ENCODE measurements at regions not wholly inside any gene's neighbourhood (a gene's known extent, or its start where the extent isn't known, plus 50 kb on each side); places are given as distances from the start of the nearest gene placed in this dataset.

DNA sequence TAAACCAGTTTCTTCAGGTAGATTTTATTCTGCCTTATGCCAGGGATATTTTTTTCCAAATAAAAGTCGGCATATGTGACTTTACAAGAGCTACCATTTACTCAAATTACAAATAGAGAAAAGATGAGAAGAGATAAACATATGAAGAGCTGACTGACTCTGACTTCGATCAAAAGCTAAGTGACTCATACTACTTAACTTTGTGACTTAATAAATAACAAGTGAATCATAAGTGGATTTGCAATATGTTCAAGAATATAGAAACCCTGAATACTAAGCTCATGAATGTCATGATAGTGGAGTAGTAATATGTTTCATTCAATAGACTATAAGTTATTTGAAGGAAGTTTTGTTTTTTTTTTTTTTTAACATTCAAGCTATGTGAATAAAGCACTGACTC, 130.5 kb upstream of the ANO3 start:
- no peak for DNase-seq

DNA sequence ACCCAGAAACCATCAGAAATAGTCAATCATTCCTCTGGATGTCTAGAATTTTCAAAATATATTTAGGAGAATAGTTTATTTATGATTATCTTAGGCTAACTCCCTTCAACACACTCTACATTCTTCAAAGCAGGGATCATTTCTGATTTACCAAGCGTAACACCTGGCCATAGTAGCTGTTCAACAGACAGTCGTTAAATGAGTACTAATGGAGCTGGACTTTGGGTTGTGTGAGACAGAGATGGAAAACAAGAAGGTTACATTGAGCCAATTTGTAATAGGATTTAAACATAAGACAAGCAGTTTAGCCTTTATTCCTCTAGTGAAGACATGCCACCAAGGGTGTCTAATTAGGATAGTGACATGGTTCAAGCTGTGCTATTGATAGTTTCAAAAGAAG, 129.2 kb upstream of the ANO3 start:
- DNase-seq: no peak

DNA sequence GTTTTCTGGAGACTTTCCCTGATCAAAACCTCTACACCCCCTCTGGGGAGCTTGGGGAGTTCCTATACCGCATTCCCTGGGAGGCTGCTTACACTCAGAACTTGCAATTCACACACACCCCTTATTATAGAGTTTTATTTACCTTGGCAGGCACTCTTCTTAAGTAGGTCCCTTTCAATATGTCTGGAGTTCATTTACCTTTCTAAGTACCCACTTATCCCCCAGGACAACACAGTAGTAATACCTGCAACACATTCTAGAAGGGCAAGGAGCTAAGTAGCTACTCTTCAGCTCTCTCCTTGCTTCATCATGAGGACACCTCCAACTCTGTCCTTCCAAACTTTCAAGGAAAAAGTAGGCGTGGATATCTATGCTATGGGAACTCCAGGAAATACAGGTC, 127.8 kb upstream of the ANO3 start:
- no peak for DNase-seq

DNA sequence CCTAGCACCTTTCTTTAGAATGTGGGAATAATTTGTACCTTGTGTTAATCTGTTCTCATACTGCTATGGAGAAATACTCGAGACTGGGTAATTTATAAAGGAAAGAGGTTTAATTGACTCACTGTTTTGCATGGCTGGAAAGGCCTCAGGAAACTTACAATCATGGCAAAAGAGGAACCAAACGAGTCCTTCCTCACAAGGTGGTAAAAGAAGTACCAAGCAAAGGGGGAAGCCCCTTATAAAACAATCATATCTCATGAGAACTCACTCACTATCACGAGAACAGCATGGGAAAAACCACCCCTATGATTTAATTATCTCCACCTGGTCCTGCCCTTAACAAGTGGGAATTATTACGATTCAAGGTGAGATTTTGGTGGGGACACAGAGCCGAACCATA, 127.1 kb upstream of the ANO3 start:
- DNase-seq: no peak

DNA sequence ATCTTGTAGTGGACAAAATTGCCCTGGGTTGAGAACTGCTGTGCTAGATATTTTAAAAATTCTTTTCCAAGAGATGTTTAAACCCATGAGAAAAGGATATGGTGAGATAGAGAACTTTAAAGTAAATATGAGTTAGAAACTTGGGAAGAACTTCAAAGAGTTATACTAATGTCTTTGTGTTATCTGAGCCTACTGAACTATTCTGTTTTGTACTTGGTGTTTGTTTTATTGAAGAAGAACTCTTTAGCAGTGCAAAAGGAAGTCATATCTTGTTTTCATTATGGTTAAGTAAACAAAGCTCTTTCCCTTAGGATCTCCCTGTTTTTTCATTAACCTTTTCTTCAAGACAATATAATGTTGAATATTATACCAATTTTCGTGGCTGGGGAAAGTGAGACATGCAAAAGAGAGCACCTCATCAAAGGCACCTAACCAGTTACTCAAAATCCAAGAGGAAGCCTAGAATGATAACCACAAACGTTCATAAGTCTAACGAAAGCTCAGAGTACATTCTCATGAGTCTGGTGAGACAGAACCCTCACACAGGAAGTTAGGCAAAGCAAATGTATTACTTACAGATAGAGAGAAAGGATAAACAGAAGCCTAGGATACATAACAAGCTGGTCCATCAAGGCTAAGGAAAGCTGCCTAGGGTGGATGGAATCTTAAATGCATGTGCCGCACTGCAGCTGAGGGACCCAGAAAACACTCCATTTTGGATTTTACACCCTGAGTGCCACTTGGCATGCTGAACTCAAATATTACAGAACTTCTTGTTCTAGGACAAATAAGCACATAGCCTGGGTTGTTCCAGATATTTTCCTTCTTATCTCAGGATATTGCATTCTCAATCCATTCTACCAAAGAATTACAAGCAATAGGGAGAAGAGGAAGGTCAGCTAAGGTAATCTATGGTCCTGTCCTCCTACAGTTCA, 112.5 kb upstream of the ANO3 start:
- DNase-seq: no peak

DNA sequence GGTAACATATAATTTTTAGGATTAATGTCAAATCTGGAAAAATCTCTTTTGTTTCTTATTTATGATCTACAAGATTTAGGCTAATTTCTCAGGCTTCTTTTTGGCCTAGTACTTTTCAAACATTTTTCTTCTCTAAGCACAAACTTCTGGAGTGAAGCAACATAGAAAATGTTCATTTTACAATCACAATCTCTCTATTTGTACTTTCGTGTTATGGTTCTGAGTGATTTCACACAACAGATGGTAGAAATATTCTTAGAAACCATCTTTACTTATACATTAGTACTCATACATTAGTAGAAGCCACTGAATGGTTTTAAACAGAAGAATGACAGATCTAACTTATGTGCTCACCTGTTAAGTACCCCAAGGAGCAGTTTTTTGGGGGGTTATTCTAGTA, 106.3 kb upstream of the ANO3 start:
- DNase-seq: no peak

DNA sequence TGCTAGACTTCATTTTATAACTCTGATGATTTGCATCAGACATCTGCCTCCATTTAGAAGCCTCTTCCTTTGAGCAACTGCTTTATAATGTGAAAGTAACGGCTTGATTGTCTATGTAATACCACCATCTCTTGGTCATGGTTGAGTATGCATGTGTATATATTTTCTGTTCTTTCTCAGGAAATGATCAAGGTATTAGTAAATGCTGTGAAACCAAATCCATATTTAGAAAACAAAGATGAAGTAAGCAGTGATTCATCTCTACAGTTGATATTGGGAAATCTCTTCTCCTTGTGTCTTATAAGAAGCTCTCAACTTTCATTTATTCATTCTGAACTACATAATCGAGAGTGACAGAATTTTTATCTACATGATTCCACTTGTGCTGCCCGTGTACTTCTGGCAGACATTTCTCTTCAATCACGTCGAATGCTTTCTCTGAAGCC, 104.6 kb upstream of the ANO3 start:
- peak; percentile 61 for DNase-seq

DNA sequence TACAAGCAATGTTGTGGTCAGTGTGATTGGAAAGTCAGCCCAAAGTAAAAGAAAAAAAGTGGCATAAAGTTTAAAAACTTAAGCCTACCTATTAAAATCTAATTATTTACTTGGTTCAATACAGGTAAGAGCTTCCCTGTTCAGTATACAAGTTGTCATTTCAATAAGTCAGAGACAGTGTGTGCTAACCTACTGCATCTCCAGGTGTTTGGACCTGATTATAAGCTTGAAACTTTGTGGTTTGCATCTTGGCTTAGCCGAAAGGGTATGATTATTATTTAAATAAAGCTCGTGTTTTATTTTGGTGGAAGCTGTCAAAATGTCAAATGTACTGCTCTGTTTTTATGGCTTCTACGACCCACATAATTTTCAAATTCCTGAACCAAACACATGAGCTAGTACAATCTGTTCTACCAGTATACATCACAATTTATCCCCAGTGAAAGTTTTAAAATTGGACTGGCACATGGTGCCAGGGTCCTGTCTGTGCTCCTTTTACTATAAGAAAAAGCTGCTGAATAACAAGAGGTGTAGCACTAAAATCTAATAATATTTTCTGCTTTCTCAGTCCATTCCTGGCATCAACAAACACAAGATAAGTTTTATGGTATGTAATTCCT, 103.9 kb upstream of the ANO3 start:
- DNase-seq: no peak

DNA sequence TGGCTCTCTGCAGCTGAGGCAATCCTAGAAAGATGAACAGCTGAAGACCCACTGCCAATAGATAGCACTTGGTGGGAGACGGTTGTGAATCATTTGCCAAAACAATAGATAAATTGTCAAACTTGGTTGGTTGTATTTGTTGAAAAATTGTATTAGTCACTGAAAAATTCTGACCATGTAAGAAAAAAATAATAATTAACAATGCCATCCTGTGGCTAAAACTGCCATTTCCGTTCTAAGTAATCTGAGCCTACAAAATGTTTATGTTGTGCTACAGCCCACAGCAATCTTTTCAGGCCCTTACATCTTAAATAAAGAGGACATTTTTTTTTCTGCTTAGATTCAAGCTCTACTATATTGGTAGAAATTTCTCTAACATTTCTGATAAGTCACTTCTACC, 103.2 kb upstream of the ANO3 start:
- DNase-seq: no peak

DNA sequence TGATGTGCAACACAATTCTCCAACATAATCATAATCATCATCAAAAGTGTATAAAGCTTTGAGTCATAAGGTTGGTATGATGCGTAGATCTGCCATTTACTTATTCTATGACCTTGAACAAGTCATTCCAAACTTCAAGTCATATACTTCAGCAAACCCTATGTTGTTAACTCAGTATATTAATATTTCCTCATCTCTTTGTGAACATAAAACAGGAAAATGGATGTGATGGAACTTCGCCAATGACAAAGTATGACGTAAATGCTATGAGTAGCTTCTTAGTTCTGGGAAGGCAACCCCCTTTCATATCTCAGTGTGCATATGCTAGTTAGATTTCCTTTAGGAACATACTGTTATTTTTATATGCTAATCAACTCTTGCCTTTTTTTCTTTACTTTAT, 102.7 kb upstream of the ANO3 start:
- DNase-seq: no peak

DNA sequence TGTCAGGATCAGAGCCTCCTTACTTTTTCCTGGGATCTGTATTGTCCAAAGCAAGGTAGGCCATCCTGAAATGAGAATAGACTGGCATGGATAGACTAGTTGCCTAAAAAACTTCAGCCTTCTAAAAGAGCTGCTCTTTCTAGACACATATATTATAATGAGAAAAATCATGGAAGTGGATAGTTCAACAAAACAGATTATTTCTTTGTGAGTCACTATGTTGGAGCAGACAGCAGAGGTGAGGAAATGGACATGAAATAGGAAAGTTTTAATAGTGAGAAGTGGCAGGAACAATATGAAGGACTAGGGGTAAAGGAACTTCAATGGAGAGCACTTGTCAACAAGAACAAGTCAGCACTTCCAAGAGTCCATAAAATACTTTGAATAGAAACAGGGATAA, 101.9 kb upstream of the ANO3 start:
- DNase-seq: no peak

DNA sequence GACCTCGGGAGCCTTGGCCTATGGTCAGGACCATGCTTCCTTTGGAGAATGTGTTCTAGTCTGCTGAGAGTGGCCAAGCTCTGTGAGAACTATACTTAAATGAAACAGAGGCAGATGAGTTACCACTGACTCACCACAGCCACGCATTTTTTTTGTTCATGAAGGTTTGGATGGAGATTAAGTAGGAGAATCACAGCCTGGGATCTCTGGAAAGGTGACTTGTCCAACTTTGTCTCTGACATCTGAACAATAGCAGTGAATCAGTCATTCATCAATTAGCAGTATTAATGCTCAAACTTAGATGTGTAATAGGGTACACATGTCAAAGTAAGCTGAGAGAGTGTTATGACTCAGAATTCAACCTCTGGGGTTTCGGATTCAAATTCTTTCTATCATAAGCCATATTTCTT, 100.7 kb upstream of the ANO3 start:
- no peak for DNase-seq

DNA sequence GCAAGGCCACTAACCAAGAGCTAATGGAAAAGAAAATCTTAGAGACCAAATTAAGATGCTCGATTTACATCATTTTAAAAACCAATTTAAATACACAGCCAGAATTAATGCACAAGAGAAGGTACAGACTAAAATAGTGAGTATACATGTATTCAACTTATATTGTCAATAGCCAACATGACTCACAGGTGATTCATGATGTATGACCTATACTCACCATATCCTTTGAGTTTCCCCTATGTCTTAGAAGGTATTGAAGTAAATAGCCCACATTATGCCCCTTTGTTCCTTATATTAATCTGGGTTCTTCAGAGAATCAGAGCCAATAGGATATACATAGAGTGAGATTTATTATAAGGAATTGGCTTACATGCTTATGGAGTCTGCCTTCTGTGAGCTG, 97.5 kb upstream of the ANO3 start:
- no peak for DNase-seq

DNA sequence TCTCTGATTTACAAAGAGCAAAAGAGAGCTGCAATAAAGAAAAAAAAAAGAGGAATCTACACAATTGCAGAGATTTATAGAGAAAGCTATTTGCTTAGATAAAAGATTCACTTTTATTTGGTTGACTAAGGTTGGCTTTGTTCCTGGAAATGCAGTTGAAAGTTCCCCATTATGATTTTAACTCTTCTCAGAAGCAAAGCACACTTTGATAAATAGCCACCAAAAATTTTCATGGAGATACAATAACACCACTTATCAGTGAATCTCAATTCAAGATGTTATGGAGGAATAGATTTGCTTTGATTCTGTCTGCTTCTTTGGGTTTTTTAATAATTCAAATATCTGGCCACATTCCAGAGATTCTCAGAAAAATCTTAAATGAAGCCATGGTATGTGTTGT, 88.5 kb upstream of the ANO3 start:
- DNase-seq: no peak

DNA sequence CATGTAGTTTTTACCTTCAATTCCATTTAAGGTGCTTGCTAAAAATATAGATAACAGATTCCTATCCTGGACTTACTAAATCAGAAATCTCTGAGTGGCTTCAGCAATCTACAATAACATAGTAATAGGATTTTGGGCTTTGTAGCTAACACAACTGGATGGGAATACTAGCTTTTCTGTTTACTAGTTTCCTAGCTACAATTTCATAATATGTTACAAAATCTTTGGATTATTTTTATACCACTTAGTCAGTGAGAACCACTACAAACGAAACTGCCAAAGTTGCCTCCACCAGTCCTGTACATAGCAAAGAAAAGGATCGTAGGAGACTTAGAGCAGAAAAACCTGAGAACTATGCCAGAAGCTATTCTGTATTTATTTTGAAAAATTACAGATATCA, 87.7 kb upstream of the ANO3 start:
- DNase-seq: no peak

DNA sequence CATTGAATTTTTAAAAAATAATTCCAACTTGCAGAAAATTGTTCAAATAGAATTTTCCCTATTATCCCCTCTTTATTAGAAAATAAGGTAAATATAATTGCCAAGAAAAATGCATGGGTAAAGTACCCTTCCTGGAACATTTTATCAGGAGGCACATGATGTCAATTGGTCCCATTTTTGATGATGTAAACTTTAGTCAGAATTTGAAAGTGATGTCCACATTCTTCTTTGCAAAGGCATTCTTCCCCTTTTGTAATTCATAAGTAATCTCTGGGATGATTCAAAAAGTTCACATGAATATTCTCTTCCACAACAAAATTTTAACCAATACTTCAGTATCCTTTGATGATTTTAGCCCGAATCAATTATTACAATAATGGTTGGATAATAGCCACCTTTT, 86.9 kb upstream of the ANO3 start:
- no peak for DNase-seq

DNA sequence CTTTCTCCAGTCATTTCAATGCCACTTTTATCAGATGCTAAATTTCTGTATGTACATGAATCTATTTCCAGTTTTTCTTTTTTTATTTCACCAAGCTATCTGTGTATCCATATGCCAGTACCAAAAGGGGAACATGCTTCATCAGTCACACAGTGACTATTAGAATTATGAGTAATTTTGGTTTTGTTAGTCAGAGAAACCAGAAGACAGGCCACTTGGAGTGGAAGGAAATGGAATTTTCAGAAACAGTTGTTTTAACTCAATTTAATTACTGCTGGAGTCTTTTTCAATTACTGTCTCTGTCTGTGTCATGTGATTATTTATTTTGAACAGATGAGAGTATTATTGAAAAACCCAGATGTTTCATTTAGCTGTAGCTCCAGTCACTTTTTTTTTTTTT, 84.6 kb upstream of the ANO3 start:
- no peak for DNase-seq

DNA sequence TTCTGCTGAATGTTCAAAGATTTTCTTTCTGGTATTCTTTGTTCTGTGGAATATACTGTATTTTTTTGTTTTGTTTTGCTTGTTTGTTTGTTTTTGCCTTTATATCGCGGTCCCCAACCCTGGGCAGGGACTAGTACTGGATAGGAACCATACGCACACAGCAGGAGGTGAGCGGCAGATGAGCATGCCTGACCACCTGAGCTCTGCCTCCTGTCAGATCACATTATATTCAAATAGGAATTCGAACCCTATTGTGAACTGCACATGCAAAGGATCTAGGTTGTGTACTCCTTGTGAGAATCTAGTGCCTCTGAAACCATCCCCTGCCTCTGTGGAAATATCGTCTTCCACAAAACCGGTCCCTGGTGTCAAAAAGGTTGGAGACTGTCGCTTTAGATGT, 83.3 kb upstream of the ANO3 start:
- no peak for DNase-seq

DNA sequence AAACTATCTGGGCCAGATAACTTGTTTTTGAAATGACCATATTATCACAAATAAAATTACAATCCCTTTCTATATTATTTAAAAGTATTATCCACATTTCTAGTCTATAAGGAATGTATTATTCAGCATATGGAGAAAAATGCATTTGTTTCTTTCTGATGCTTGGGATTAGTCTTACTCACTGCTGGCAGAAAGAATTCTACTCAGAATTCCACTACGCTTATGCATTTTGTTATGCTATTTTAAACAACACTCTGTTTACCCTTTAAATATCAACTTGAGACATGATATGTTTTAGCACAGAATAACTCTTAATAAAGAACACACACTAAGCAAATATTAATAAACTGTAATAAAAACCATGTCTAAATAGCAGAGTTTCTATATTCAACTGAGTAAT, 77.6 kb upstream of the ANO3 start:
- DNase-seq: no peak

DNA sequence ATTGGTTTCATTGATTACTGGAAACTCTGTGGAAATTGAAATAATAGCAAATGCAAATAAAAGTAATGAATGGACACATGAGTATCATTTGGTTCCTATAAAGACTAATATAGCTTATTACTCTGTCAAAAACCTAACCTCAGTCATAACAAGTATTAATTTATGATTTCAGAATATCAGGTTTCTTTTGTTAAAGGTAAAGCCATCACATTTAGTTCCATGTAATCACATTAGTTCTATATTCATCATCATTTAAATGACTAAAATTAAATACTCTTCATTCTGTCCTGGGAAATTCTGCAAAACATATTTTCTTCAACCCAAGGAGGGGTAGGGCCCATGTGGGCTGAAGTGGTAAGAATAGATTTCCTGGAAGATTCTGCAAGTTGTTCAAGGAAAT, 68.2 kb upstream of the ANO3 start:
- DNase-seq: no peak

DNA sequence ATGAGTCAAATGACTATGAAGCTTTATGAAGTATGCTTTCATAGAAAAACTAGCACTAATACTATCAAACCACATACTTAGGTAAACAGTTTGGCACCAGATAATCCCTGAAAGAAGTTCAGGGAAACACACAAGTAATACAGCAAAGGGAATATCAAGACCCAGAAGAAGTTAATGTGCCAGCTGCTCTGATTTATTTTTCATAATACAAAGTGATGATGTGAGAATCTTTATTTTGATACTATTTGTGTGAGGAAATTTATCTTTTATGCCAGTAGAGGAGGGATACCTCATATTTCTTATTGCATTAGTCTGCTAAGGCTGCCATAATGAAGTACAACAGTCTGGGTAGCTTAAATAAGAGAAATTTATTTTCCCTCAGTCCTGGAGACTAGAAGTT, 67.7 kb upstream of the ANO3 start:
- DNase-seq: no peak

DNA sequence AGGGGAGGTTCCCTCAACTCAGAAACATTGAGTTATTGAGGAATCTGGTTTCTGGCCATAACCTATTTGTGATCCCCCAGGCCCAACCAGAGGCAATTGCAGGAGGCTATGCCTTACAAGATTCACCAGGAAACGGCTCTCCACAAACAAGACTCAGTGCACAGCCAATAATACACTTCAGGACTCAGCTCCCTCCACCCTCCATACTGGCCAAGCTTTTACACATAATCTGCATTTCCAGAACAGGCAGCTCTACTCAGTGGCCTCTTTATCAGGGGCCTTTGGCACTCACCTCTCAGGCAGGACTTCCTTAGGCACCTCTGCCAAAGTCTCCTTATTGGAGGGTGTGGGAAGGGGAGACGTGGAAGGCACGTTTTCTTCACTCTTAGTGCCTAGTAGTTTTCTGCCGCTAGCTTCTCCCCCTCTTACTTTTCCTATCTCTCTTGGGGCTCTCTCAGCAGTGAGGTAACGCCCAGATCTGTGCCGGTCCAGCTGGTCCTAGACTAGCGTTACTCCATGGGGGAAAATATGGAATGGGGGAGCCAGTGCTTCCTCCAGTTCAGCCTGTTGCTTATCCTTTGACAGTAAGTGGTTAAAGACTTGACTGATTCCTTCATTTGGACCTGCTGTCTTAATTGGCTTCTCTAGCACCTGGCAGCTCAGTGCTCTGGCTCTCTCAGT, 62.8 kb upstream of the ANO3 start:
- DNase-seq: no peak

DNA sequence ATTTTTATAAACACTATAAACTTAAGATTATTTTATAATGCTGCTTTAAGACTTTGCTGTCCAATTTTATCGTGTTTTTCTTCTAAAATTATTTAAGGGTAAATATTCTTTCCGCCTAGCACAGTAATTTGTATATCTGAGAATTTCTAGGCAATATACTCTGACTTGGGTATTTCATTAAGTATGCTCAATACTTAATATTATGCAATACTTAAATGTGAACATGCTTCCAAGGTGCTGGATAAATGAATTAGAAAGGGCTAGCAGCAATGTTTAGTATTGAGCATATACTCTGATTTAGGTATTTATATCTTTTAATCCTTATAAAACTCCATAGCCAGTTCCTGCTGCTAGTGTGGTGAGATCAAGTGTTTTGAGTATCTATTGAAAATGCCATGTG, 60.3 kb upstream of the ANO3 start:
- no peak for DNase-seq

DNA sequence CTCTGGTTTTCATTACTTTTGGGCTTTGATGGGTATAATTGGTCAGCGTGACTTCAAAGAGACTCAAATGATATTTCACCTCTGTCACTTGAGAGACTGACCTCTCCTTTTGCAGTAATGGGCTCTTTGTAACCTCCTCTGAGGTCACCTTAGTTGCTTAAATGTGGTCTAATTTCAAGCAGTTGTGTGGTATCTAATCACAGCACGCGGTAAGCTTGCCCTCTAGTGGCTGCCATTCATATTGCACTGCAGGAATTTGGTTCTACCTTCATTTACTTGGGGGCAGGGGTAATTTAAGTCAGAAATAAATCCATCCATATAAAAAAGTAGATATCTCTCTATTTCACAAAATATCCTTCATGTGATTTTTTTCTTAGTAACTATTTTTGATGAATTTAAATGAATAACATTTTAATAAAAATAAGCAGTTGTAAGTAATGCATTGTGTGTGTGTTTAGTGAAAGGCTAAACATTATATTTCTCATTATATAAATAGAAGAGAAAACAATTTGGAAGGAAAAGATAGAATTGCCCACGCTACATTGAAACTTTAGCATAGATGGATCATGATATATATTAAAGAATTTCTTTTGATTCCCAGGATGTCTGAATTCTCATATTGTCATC, 55.0 kb upstream of the ANO3 start:
- DNase-seq: peak; percentile 63

Data from NCI-H526 treated with DMSO at 0.1 percent for 48 hours (cell line).